GM19463 (cell line): ENCODE measurements at regions not wholly inside any gene's neighbourhood (a gene's known extent, or its start where the extent isn't known, plus 50 kb on each side); places are given as distances from the start of the nearest gene placed in this dataset.
"Not testable (repeated sequence)": the region's sequence is repeated elsewhere in the genome, so short reads cannot be mapped to it uniquely, and the experiment has no call there.

Source experiments
- ATAC-seq: cut with Tn5 transposase; IDR thresholded peaks from one replicate; pipeline ENCODE4 v1.9.1; 2021; ENCODE audit warnings: mild to moderate bottlenecking, moderate library complexity; ENCODE audit not compliant: unreplicated experiment

DNA sequence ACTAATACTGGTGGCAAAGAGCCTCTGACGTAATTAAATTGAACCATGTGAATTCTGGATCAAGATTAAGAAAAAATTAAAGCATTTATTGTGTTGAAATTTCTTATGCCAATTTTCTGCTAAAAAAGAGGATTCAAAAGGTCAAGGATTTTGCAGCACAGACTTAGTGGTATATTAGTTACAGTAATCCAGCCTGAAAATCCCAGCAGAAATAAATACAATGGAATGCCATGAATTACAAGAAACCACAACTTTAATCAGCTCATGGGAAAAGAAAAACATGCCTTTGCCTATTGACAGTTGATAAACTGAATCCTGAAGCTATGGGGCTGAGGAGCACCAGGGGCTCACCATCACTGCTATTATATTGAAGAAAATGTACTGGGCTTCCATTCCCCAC, 114.8 kb upstream of the SATB2 start:
- ATAC-seq, result no peak

DNA sequence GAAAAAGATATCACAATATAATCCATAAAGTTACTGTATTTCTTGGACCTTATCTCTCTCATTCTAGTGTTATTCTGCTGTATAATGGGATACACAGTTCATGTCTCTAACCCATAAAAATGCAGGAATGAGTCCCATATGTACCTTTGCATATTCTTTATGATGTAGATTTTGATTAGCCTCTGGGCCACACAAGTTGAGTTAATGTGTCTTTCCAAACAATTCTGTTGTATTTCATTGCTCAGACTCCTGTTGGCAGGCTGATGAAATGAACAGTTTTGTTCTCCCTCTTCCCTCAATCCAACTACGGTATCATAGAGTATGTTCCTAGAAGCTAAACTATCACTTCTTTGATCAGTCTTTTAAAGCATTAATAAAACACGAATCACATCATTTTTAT, 113.2 kb upstream of the SATB2 start:
- ATAC-seq, result no peak

DNA sequence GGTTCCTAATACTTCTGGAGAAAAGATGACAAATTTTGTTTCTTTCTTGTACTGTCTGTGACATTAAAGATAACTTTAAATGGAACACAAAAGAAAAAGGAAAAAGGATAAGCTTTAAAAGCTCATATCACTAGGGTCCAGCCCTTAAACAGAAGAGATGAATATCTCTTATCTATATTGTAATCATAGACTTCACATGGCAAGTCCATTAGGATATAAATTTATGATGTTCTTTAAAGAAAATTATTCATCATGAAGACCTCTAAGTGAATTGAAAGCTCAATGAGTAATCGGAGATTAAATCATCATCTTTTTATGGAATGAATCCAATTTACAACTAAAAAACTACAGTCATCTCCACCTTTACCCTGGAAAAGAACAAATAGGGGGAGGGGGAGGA, 111.6 kb upstream of the SATB2 start:
- no peak for ATAC-seq

DNA sequence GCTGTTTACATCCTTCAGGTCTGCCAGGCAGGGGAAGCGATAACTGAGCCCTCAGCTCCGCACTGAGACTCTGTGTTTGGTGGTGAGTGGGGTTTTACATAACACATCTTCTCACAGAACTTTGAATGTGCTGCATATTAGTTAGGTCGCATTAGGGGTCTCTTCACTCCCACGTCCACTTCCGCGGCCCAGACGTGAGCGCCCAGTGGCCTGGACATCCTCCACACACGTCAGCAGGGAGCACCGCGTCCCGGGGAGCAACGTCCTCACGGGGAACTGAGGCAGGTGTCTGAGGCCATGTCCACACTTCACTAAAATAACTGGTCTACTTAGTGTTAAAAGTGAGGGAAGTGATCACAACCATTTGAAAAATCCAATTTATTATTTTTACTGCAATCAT, 100.4 kb upstream of the SATB2 start:
- no peak for ATAC-seq

DNA sequence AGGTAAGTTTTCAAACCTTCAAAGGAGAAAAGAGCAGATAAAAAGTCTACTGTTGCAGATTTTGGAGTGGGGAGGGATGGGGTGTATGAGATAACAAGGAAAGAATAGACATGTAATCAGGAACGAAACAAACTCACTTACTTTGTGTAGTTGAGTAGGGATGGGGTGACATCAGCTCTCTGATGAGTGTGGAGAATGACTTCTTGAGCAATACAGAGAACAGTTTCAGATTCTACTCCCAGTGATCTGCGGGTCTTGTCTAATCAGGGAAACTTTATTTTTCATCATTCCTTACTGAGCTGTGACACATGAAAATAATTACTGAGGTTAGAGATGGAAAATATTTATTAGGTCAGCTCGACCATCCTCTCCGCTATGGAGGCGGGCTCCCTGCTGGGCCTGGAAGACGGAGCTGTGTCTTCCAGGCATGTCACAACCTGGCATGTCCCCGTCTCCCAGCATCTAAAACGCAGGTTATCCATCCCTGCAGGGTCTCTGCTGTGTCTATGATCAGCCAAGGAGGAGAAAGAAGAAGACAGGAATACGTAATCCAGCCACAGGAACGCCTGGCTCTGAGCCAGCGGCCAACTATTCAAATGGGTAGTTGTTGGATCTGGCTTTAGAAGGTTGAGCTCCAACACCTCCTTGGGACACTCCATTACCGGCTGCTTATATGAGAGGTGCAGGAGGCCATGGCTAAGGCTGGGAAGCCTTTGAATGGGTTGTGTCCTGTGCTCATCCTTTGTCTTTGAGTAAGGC, 99.0 kb upstream of the SATB2 start:
- ATAC-seq, result no peak

DNA sequence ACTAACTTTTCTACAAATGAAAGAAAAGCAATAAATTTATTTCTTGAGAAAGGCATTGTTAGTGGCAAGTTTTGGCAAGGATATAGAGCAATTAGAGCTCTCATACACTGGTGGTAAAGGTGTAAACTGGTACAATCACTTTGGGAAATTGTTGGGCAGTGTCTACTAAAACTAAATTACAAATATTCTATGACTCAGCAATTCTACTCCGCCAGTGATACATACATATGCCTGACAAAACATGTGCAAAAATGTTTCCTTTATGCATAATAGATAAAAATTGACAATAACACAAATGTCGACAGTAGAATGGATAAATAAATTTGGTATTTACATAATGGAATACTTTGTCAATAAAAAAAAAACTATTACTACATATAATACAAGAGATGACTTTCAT, 96.3 kb upstream of the SATB2 start:
- ATAC-seq, result no peak

DNA sequence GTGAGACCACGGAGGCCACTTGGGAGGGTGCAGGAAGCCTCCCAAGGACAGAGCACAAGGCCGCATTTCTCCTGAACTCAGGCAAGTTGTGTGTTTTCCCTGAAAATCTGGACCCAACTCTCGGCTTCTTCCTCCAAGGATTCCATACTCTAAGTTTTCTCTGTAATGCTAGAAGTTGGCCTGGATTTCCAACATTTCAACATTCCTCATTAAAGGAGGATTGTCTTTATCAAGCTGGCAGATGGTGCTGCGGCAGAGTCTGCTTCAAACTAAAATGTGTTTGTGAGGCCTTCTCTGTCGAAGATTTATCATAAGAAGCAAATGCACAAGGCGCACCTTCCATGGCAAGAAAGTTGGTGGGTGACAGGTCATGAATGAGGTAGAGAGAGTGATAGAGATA, 94.4 kb upstream of the SATB2 start:
- no peak for ATAC-seq

DNA sequence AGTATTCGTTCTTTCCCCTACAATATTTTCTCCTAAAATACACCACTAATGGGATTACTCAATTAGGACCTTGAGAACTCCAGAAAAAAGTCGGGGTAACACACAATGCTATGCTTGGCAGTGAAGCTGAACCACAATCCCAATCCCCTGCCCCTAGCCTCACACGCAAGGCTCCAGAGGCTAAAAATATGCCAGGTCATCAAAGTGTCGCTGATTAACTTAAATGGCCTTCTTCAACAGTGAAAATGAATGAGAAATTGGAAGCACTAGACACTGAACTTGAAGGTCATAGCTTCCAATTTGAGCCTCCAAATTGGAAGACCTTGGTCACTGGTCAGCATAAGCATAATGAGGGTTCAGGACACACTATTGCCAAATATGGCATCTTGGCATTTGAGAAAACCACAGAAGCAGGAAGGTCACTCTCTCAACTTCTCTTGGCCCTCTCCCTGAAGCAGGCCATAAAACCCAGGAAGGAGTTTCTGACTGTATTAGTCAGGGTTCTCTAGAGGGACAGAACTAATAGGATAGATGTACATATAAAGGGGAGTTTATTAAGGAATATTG, 86.0 kb upstream of the SATB2 start:
- ATAC-seq, result no peak

DNA sequence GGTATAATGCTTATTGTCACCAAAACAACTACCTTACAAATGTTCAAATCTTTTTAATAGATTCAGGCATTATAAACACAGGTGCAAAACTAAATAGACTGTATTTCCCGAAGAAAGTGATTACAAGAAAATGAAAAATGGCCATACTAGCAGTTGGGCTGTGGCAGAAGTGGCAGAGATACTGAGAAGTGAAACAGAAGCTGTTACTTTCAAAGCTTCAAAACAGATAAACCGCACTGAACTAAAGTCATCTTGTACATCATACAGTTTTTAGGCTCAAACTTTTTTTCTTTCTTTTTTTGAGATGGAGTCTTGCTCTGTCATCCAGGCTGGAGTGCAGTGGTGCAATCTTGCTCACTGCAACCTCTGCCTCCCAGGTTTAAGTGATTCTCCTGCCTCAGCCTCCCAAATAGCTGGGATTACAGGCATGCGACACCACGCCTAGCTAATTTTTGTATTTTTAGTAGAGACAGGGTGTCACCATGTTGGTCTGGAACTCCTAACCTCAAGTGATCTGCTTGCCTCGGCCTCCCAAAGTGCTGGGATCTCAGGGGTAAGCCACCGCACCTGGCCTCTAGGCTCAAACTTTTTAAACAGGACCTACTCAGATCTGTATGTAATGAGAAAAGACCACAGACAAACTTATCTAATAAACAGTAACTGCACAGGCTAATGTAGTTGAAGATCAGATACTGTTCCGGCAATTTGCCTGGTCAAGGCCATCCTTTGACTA, 77.9 kb upstream of the SATB2 start:
- ATAC-seq, result no peak

DNA sequence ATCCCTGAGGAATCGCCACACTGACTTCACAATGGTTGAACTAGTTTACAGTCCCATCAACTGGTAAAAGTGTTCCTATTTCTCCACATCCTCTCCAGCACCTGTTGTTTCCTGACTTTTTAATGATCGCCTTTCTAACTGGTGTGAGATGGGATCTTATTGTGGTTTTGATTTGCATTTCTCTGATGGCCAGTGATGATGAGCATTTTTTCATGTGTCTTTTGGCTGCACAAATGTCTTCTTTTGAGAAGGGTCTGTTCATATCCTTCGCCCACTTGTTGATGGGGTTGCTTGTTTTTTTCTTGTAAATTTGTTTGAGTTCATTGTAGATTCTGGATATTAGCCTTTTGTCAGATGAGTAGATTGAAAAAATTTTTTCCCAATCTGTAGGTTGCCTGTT, 76.1 kb upstream of the SATB2 start:
- not testable (repeated sequence) for ATAC-seq

DNA sequence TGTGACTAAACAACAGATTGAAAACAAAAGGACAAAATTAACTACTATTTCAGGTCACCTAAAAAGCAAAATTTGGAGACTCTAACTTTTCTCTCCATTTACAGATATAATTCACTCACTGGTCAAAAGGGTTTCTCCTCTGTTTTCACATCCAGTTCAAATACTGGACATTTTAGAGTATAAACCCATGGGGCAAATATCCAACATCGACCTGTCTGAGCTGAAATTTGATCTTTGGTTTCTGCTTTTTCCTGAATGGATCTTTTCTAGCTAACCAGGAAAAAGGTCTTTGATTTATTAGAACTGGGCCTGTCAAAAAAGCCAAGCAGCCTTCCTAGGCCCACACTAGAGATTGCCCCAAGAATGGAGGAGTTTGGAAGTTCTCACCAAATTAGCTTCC, 69.3 kb upstream of the SATB2 start:
- no peak for ATAC-seq

DNA sequence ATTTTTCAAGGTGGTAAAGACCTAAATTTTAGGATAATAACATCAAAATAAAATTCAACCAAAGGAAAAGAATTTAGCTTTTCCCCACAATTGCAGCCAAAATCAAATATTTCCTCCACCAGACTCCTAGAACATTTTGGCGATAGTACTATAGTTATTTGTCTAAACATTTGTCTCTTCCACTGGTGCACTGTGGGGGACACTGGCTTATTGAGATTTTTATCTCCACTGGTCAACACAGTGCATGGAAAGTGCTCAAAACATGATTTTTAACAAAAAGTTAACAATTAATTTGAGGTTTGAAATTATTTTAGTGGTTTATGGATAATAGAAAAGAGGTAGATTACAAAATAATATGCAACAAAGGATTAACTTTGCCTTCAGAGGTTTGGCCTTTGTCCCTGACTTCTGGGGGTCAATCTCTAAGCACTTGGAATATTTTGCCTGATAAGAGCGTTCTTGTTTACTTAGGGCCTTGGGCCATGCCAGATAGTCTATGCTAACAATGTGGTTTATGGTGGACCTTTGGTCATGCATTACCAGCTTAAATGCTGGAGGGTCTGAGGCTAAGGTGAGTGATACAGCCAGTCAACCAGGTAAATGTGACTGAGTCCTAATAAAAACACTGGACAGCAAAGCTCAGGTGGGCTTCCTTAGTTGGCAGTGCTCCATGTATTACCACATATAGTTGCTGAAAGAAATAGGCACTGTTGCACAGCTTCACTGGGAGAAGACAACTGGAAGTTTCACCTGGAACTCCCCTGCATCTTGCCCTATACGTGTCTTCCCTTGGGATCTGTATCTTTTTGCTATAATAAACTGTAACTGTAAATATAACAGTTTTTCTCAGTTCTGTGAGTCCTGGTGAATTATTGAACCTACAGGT, 67.2 kb upstream of the SATB2 start:
- no peak for ATAC-seq

DNA sequence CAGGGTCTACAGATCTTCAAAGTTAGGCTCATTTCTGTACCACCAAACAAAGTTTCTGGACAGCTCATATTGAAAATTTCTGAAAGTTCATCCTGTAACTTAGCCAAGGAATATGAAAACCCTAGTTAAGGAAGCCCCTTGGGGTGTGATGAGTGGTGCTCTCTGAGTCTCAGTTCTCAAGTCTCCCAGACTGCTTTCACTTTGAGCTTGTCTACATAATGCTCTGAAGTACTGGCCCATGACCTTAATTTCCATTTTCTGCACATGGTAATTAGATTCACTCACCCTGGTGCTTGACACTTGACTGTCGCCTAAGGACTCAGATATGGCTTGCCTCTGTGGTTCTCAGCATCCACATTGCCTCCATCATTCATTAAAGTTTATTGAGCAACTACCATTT, 51.7 kb upstream of the SATB2 start:
- peak; percentile 89 for ATAC-seq
